ENCODE measurements at regions not wholly inside any gene's neighbourhood (a gene's known extent, or its start where the extent isn't known, plus 50 kb on each side); places are given as distances from the start of the nearest gene placed in this dataset.

DNA sequence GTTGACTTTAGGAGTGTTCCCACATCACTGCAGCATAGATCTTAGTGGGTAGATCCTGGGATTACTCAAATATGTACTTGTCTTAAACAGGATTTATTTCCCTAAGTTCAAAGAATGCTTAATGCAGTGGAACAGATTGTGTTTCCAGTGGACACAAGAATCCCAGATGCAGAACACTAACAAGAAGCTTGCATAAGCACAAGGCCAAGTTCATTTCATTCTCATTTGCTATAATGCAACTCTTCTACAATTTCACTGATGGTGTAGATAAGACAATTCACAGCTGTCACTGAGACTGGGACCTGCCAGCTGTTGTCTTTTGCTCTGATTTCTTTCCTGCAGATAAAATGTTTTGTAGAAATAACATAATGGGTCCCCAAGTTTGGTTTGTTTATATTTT is 225.6 kb downstream of the NFKBIZ start:
- no peak for ATAC-seq
- ChIA-PET POLR2A (no interaction called here), RAD21 (ENCODE audit: unreplicated experiment) (no interaction called here), CTCF (no interaction called here), SMC1A (ENCODE audit: uncharacterized antibody, unreplicated experiment) (interaction anchor here (0.7 kb wide), 1 partner anchor 11 kb away, joined by 3 read pairs; no protein-coding TSS in a partner anchor)
- no peak overlapping the region for H3K9ac ChIP-seq (ENCODE audit: control insufficient read depth, insufficient read depth, low read length)
- H4K20me1 ChIP-seq (ENCODE audit: control insufficient read depth, insufficient read depth): no peaks in the 10 kb centered on the region
- no peaks in the 10 kb centered on the region for H3K27me3 ChIP-seq (replicated peaks in 1 of 2; ENCODE audit: control insufficient read depth in 2 of 2, insufficient read depth in 2 of 2, low read length in 1 of 2)
- H2AFZ ChIP-seq (ENCODE audit: control insufficient read depth, low read depth, low read length): no peak overlapping the region
- in situ Hi-C loops (cut with MboI) (no loop called here), intact Hi-C loops (cut with micrococcal nuclease; ENCODE audit: unreplicated experiment) (no loop called here)
- H3K9me3 ChIP-seq (replicated peaks; ENCODE audit: control insufficient read depth, insufficient read depth, low read length): peaks cover 3% of the 10 kb centered on the region; the same call in 1 of the 3 replicates
- no peak overlapping the region for H3K27ac ChIP-seq (ENCODE audit: control insufficient read depth, insufficient read depth)
- peak; percentile 38 for FAIRE-seq
- H3K36me3 ChIP-seq (ENCODE audit: control insufficient read depth in 2 of 2, insufficient read depth in 2 of 2, low read length in 1 of 2): no peaks in the 10 kb centered on the region
- H3K79me2 ChIP-seq (ENCODE audit: control insufficient read depth, insufficient read depth, low read length): no peaks in the 10 kb centered on the region
- no peak for DNase-seq (ENCODE audit: low read depth, low spot score)
- no peak for TF ChIP-seq RUNX3 (IDR thresholded peaks at IDR 0.05; ENCODE audit: low read length)
- no peak for TF ChIP-seq SREBF1 (IDR thresholded peaks at IDR 0.05; ENCODE audit: low read length)
- no peak for TF ChIP-seq ZNF207 (IDR thresholded peaks at IDR 0.05; ENCODE audit: borderline replicate concordance)
- TF ChIP-seq HDGF (IDR thresholded peaks at IDR 0.05): no peak
- no peak for TF ChIP-seq NFIC (IDR thresholded peaks at IDR 0.05; ENCODE audit: low read depth, low read length)
- TF ChIP-seq, protein P1, sequence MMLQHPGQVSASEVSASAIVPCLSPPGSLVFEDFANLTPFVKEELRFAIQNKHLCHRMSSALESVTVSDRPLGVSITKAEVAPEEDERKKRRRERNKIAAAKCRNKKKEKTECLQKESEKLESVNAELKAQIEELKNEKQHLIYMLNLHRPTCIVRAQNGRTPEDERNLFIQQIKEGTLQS (IDR thresholded peaks at IDR 0.05; ENCODE audit: borderline replicate concordance, extremely low read depth, low read depth, low read length): no peak
- TF ChIP-seq SUZ12 (IDR thresholded peaks at IDR 0.05; ENCODE audit: unreplicated experiment): no peak
- TF ChIP-seq SRF (IDR thresholded peaks at IDR 0.05; ENCODE audit: low read depth in 2 of 2, low read length in 2 of 2): no peak
- TF ChIP-seq GABPA (IDR thresholded peaks at IDR 0.05; ENCODE audit: low read depth): no peak
- BruUV-seq (replicated peaks): no TSS peak
- H3K4me3 ChIP-seq: no peak overlapping the region
- H3K4me2 ChIP-seq (ENCODE audit: control insufficient read depth, insufficient read depth): no peak overlapping the region
- H3K4me1 ChIP-seq (ENCODE audit: control insufficient read depth, insufficient read depth, low read length): no peaks in the 10 kb centered on the region

DNA sequence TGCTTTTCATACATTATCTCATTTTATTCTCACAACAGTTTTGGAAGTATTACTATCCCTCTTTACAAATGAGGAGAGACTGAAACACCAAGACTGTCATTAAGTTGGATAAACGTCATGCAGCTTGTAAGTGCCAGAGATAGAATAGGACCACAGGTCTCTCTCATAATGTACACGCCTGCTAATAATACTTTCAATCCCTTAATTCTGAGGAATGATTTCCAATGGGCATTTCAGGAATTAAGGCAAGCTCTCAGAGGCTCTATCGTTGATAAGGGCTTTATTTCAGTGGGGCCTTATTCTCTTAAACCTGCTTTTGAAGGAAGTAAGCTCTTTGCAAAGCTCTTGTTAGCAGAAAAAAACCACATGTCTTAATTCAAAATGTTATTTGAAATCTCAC is 229.1 kb downstream of the NFKBIZ start:
- WGBS (ENCODE audit: insufficient coverage, insufficient replicate concordance, low lambda C conversion rate, missing lambda C conversion rate): 35% methylated on average over 3 of the region's 3 CpGs
- Histone ChIP-seq H2AFZ (ENCODE audit: control insufficient read depth, low read depth, low read length) (no peak overlapping the region), H3K27me3 (replicated peaks in 1 of 2; ENCODE audit: control insufficient read depth in 2 of 2, insufficient read depth in 2 of 2, low read length in 1 of 2) (no peaks in the 10 kb centered on the region), H3K79me2 (ENCODE audit: control insufficient read depth, insufficient read depth, low read length) (no peaks in the 10 kb centered on the region), H3K4me2 (ENCODE audit: control insufficient read depth, insufficient read depth) (no peak overlapping the region), H3K27ac (ENCODE audit: control insufficient read depth, insufficient read depth) (no peak overlapping the region), H3K9ac (ENCODE audit: control insufficient read depth, insufficient read depth, low read length) (no peak overlapping the region), H3K36me3 (ENCODE audit: control insufficient read depth in 2 of 2, insufficient read depth in 2 of 2, low read length in 1 of 2) (no peaks in the 10 kb centered on the region), H3K4me3 (no peak overlapping the region), H3K4me1 (ENCODE audit: control insufficient read depth, insufficient read depth, low read length) (no peaks in the 10 kb centered on the region), H4K20me1 (ENCODE audit: control insufficient read depth, insufficient read depth) (no peaks in the 10 kb centered on the region), H3K9me3 (replicated peaks; ENCODE audit: control insufficient read depth, insufficient read depth, low read length) (peaks cover 3% of the 10 kb centered on the region; the same call in 1 of the 3 replicates)
- ChIA-PET RAD21 (ENCODE audit: unreplicated experiment) (no interaction called here), CTCF (interaction anchor here (0.7 to 1.1 kb wide), 2 partner anchors 10 to 16 kb away, joined by 3 read pairs; no protein-coding TSS in a partner anchor), POLR2A (interaction anchor here (0.6 kb wide), 1 partner anchor 62 kb away, joined by 3 read pairs; no protein-coding TSS in a partner anchor), SMC1A (ENCODE audit: uncharacterized antibody, unreplicated experiment) (interaction anchor here (0.7 to 1.5 kb wide), 3 partner anchors 8 to 179 kb away, joined by 3 to 4 read pairs (median 3); no protein-coding TSS in a partner anchor)
- DNase-seq (ENCODE audit: low read depth, low spot score) (no peak), ATAC-seq (no peak), FAIRE-seq (no peak)
- no TSS peak for BruUV-seq (replicated peaks)
- intact Hi-C loops (cut with micrococcal nuclease; ENCODE audit: unreplicated experiment): no loop called here
- in situ Hi-C loops (cut with MboI): no loop called here
- TF ChIP-seq SREBF2 (IDR thresholded peaks at IDR 0.05; ENCODE audit: low read length) (no peak), ZNF274 (IDR thresholded peaks at IDR 0.05; ENCODE audit: insufficient read depth, insufficient read length) (no peak), YBX1 (IDR thresholded peaks at IDR 0.05) (no peak), ZNF217 (IDR thresholded peaks at IDR 0.05) (no peak), SPI1 (IDR thresholded peaks at IDR 0.05; ENCODE audit: borderline replicate concordance, insufficient read depth, low read depth, low read length) (no peak), MEF2B (IDR thresholded peaks at IDR 0.05; ENCODE audit: partially characterized antibody, poor library complexity, severe bottlenecking) (no peak)
- TF ChIP-seq, protein P2, sequence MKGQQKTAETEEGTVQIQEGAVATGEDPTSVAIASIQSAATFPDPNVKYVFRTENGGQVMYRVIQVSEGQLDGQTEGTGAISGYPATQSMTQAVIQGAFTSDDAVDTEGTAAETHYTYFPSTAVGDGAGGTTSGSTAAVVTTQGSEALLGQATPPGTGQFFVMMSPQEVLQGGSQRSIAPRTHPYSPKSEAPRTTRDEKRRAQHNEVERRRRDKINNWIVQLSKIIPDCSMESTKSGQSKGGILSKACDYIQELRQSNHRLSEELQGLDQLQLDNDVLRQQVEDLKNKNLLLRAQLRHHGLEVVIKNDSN (IDR thresholded peaks at IDR 0.05; ENCODE audit: borderline replicate concordance, extremely low read length, insufficient read depth, low read depth, low read length): no peak
